ENCODE measurements at regions not wholly inside any gene's neighbourhood (a gene's known extent, or its start where the extent isn't known, plus 50 kb on each side); places are given as distances from the start of the nearest gene placed in this dataset.
"Not testable (repeated sequence)": the region's sequence is repeated elsewhere in the genome, so short reads cannot be mapped to it uniquely, and the experiment has no call there.

DNA sequence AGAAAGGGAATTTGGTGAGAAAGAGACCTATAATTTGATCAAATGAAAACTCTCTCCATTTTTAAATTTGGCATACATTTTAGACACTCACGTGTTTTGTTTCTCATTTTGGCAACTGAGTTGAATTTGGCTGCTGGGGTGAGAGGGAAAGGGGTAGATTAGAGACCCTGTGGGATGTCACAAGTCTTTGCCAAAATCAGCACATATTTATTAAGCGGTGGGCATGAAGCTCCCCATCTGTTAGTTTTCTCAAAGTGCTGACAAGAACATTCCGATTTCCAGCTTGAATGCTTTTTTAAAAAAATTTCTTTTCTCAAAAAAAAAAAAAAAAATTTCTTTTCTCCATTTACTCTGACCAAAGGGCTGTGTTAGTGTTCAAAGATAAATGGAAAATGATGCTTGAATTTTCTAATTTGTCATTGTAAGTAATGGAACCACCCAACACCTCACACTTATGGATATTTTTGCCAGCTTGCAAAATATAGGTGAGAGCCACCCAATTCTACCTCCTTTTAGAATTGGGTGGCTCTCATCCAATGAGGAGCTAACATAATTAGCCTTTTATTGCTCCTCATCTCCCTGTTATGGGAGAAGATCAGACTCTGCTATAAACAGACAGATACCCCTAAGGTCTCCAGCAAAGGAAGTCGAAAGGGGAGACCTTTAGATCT, 222.9 kb upstream of the FN1 start:
- DNase-seq (ENCODE audit: low read depth in 2 of 2) = no peak

DNA sequence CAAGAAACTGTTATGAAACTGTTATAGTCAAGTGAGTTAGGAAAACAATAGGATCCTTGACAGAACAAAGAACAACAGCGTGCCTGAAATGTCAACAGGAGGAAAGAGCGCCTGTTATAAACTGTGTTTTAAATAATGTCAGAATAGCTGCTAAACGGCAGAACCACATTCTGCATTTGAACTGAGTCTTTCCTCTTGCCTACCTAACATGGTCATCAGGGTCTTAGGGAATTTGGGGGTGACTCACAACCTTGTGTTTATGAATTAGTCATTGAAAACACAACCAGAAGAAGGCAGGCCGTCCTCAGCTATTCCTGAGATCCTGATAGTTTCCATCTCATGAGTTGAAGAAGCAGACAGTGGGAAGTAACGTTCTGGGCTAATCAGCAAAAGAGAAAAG, 222.0 kb upstream of the FN1 start:
- no peak for DNase-seq (ENCODE audit: low read depth in 2 of 2)

DNA sequence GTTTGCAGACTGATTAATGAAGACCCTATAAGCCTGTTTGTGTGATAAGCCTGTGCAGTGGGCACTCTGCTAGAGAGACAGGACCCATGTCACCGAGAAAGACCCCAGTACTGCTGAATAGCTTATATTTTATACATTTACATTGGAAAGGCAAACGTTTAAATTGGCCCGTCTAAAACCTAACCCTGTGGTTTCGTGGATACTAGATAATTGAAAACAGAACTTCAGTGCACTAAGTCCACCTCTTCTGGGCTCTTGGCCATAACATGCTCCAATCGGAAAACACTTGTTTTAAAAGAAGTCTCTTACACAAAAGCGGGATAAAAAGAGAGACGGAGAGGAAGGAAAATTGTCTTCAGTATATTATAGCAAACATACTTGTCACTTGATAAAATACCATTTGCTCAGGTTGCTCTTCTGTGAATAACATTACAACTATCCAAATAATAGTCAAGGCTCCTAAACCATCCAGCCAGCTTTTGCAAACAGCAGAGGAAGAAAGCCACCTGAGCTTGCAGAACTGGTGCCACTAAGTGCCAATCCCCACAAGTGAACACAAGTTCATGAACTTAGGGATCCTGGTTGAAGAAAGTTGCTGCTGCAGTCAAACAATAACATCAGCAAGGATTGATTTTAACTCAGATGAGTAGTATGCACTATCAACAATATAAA, 218.4 kb upstream of the FN1 start:
- no peak for DNase-seq (ENCODE audit: low read depth in 2 of 2)

DNA sequence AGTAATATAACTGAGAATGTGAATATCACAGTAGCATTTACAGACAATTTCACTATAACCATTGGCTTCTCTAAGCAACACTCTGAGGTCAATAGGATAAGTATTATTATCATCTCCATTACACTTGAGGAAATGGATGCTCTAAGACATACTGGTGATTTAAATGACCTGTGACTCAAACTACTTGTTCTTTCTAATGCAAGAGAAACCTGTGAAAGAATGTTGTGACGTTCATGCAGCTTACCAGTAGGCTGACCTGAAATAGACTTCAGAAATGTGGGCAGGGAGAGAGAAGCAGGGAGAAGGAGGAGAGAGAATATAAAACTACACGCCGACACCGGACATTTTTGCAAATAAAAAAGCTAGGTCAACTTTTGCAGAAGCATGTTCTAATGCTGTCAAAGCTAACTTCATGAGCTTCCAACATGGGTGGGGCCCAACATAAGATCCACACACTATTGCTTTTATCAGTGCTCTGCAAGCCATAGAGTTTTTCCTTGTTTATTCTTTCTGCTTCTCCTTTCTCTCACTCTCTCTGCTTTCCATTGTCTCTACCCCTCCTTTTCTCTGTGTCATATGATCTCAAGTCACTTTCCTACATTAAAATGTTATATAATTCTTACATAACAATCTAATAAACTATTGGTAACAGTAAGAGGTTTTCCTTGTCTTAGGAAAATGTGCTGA, 217.6 kb upstream of the FN1 start:
- DNase-seq (ENCODE audit: low read depth in 2 of 2) = no peak

DNA sequence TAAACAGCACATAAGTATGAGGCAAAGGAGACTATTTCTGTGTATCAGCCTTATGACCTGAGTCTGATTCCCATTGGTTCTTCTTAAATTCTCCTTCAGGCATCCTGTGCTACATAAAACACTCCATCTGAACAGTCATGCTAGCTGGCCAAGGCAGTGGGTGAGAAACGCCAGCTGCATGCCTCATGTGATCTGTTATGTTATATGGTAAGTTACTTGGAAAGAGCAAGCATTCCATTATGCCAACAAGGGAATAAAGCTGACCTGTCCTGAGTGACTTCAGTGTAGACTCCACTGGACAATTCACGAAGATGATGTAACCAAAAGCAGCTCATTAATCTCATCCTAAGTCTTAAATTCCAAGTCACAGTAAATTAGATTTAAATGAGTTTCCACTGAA, 216.5 kb upstream of the FN1 start:
- DNase-seq (ENCODE audit: low read depth in 2 of 2) = no peak

DNA sequence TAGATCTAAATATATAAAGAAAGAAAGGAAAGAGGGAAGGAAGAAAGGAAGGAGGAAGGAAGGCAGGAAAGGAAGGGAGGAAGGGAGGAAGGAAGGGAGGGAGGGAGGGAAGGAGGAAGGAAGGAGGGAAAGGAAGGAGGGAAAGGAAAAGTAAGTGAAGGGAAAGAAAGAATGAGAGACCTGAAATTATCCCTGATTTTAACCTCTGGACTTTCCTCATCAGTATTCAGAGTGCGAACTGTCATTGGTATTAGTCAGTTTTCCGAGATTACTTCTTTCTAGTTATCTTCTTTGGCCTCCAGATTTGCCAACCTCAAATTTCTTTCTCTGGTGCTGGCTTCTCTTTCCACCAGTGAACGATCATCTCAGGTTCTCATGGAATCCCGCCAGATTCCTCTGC, 215.5 kb upstream of the FN1 start:
- no peak for DNase-seq (ENCODE audit: low read depth in 2 of 2)

DNA sequence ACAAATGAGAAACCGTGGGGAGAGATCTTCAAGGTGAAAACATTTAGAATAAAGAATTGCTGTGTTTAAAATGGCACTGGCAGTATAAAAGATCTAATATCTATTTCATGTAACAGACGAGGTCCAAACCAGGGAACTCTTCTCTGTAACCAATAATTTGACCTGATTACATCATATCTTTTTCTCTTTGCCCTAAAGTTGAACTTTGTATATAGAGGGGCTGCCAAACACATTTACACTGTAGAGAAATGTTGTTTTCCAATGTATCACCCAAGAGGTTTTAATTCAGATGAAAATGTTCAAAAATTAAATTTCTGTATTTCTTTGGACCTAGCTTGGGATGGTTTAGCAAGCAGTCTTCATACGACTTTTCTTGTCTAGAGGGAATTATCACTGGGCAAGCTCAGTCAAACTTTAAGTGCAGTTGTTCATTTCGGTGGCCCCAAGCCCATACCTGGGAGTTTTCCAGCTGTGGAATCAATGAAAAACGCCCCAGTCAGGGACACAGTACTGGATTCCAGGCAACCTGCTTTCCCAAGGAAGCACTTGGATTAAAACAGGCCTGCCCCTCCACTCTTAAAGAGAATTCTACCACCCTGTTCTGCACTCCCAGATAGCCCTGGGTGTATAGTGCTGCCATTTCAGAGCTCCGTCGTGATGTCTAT, 208.5 kb upstream of the FN1 start:
- no peak for DNase-seq (ENCODE audit: low read depth in 2 of 2)

DNA sequence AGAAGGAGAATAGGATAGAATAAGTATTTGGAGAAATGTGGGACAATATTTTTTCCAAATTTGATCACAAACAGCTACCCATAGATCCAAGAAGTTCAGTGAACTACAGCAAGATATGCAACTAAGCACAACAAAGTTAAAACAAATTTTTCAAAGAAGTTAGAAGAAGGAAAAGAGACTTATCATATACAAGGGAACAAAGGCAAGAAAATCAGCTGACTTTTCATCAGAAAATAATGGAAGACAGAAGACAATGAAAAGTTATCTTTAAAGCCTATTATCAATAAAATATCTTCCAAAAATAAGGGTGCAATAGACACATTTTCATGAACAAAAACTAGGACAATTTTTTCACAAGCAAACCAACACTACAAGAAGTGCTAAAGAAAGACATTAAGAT, 202.8 kb upstream of the FN1 start:
- DNase-seq (ENCODE audit: low read depth in 2 of 2) = no peak

DNA sequence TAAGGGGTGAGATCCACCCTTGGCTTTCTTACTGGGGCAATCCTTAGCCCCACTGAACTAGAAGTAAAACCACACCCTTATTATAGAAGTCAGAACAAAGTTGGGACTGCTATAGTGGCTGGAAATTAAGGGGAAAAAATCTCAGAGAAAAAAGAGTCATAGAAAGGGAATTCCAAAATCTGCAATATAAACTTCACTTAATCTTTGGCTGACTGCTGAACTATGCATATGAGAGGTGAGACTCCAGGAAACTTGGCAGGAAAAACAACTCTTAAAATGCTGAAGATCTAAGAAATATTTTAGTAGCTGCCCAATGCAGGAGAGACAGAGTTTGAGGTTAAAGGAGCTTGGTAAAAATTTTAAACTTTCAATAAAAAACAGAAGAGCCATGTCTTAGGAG, 201.8 kb upstream of the FN1 start:
- no peak for DNase-seq (ENCODE audit: low read depth in 2 of 2)

DNA sequence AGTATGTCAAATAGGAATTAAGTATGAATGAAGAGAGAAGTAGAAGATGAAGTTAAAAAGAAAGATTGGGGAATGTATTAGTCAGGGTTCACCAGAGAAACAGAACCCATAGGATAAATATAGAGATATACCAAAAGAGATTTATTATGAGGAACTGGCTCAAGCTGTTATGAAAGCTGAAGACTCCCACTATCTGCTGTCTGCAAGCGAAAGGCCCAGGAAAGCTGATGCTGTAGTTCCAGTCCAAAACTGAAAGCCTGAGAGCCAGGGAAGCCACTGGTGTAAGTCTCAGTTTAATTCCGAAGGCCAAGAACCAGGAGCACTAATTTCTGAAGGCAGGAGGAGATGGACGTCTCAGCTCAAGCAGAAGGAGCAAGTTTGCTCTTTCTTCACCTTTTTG, 200.9 kb upstream of the FN1 start:
- no peak for DNase-seq (ENCODE audit: low read depth in 2 of 2)

DNA sequence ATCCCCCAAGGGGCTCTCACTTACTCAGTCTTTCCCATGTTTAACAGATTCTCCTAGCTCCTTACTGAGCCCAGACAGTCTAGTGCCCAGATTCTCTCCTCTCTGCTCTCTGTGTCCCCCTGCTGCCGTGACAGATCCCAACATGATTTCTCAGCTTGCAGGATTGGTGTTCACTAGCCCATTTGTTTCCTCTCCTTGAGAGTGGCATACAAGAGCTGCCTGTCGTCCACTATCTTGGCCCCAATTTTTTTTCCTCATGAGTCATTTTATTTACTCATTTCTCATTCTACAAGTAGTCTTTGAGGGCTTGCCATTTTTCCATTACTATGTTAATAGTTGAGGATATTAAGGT, 199.9 kb upstream of the FN1 start:
- no peak for DNase-seq (ENCODE audit: low read depth in 2 of 2)

DNA sequence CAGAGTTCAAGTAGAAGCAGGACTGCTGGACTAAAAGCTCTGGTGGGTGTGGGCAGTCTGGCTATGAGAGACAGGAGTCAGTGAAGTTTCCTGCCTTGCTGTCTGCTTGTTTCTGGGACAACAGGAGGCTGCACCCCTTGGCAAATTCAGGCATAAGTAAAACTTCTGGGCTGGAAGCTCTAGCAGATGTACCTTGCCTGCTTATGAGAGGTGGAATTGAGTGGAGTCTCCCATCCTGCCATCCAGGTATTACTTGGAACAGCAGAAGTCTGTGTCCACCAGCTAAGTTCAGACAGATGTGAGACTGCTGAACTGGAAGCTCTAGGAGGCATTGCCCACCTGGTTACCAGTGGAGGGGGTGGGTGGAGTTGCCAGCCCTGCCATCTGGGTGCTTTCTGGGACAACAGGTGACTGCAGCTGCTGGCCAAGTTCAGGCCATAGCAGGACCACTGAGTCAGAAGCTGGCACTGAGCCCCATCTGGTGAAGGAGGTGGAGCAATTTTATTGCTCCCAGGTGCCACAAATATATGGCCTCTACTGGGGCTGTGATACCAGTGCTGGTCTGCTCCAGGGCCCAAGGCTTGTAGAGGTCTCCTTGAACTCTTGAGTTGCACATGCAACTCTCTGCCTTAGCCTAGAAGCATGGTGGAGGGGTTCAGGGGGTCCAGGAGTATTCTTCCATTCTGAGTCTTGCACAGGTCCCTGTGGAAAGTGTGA, 199.4 kb upstream of the FN1 start:
- no peak for DNase-seq (ENCODE audit: low read depth in 2 of 2)

DNA sequence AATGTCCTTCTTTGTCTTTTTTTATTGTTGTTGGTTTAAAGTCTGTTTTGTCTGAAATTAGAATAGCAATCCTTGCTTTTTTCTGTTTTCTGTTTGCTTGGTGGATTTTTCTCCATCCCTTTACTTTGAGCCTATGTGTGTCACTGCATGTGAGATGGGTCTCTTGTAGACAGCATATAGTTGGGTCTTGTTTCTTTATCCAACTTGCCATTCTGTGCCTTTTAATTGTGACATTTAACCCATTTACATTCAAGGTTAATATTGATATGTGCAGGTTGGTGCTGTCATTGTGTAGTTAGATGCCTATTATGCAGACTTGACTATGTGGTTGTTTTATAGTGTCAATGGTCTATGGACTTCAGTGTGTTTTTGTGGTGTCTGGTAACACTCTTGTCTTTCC, 197.5 kb upstream of the FN1 start:
- DNase-seq (ENCODE audit: low read depth in 2 of 2) = no peak

DNA sequence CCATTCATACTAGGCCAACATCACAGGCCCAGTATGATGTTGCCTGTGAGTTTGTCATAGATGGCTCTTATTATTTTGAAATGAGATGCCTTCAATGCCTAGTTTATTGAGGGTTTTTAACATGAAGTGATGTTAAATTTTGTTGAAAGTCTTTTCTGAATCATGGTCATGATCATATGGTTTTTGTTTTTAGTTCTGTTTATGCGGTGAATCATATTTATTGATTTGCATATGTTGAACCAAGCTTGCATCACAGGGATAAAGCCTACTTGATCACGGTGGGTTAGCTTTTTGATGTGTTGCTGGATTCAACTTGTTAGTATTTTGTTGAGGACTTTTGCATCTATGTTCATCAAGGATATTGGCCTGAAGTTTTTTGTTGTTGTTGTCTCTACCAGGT, 195.8 kb upstream of the FN1 start:
- no peak for DNase-seq (ENCODE audit: low read depth in 2 of 2)

DNA sequence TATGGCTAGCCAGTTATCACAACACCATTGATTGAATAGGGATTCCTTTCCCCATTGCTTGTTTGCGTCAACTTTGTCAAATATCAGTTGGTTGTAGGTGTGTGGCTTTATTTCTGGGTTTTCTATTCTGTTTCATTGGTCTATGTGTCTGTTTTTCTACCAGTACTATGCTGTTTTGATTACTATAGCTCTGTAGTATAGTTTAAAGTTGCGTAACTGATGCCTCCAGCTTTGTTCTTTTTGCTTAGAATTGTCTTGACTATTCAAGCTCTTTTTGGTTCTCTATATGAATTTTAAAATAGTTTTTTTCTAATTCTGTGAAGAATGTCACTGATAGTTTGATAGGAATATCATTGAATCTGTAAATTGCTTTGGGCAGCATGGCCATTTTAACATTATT, 194.9 kb upstream of the FN1 start:
- DNase-seq (ENCODE audit: low read depth in 2 of 2) = not testable (repeated sequence)

DNA sequence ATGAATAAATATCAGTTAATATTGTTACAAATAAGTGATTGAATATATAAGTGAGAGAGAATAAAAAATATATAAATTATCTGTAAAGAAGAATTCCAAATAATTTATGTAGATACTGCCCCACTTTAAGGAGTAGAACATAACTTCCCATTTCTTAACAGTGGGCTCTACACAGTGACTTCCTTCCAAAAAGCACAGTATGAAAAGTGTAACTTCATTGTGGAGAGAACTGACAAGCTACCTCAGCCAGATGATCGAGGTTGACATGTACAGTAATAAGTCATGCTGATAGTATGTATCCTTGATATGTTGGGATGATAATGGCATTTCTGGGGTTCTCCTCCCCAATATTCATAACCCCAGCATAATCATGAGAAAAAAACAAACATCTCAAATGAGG, 191.9 kb upstream of the FN1 start:
- DNase-seq (ENCODE audit: low read depth in 2 of 2) = no peak

DNA sequence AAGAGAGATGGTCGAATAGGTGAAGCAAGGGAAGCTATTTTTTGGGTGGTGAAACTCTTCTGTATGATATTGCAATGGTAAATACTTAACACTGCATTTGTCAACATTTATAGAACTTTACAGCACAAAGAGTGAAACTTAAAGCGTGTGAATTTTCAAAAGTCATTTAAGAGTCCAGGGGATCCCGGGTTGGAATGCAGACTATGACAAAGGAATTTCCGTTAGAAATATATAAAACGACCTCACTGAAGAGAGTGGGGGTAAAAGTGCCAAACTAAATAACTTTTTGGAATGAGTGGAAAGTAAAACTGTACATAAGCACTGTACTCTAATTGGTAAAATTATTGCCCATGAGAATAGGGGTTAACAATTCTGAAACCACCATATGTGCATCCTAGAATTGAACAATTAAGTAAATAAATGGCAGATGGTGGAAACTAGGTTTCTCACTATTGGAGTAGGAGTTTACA, 191.0 kb upstream of the FN1 start:
- no peak for DNase-seq (ENCODE audit: low read depth in 2 of 2)

DNA sequence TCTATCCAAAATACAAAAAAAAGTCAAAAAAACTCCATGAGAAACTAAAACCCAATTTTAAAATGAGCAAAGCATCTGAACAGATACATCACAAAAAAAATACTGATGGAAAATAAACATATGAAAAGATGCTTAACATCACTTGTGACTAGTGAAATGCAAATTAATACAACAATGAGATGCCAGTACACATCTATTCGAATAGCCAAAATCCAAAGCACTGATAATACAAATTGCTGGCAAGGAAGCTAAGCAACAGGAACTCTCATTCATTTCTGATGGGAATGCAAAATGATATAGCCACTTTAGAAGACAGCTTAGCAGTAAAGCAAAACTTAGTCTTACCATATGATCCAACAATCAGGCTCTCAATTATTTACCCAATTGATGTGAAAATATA, 190.2 kb upstream of the FN1 start:
- DNase-seq (ENCODE audit: low read depth in 2 of 2) = no peak

DNA sequence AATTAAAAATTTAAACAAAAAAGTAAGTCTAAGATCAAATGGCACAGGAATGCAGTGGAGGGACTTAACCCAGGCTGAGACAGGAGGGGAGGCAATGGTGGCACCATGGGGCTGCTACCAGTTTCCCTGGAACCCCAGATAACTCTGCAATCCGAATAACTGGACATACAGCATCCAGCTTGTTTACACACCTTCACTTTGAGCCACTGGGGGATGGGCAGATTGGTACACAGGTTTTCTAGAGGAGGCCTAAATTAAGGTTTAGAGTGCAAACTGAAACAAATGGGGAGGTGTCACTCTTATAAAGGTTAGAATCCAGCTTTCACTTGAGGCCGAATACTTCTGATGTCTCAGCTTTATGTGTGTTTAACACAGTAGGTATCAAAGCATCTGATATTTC, 189.3 kb upstream of the FN1 start:
- no peak for DNase-seq (ENCODE audit: low read depth in 2 of 2)

DNA sequence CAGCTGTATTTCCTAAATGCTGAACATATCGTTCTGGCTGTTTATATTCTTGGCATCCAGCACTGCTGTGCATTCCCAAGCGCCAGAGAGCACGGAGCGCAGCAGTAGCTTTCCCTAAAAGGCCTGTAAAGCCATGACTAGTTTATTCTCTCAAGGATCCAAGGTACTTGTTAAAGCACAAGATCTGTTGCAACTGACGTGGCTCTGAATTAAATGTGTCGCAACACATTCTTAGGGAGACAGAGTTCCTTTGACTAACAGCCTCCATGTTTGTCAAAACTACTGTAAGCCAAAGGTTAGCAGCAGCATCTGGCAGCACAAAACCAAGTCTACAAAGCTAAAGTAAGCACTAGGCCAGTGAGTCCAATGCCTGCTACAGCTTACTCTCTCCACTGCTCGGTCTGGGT, 188.6 kb upstream of the FN1 start:
- DNase-seq (ENCODE audit: low read depth in 2 of 2) = no peak

DNA sequence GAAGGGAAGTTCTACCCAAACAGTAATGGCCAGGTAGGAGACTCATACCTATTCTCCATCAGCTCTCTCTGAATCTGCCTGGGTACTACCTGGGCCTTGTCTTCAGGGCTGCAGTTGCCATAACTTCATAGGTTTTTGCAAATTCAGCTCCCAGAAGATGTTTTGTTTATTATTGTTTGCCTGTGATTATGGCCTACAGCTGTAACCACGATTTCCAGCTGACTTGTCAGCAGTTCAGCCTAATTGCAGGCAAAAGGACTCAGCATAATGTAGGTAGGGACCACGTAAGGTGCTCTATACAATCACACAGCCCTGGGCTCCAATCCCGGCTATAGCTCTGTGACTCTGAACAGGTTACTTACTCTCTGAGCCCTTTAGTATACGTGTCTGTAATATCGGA, 187.0 kb upstream of the FN1 start:
- DNase-seq (ENCODE audit: low read depth in 2 of 2) = no peak

DNA sequence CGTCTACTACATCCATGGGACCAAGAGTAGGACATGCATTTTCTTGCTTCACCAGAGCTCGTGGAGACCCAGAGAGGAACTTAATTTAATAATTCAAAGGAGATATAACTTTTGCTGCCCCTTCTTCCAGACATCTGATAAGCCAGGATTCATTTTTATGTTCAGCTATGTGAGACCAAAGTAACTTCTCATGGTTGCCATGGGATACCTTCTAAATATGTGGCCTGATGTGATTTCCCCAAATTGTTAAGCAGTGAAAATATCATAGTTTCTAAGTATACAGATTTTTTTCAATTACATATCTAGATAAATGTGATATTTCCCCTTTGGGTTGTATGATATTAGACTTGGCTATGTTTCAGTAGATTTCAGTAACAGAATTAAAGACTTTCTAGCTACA, 185.5 kb upstream of the FN1 start:
- no peak for DNase-seq (ENCODE audit: low read depth in 2 of 2)
